Erythroblast (primary cell): ENCODE measurements at regions not wholly inside any gene's neighbourhood (a gene's known extent, or its start where the extent isn't known, plus 50 kb on each side); places are given as distances from the start of the nearest gene placed in this dataset.
"Not testable (repeated sequence)": the region's sequence is repeated elsewhere in the genome, so short reads cannot be mapped to it uniquely, and the experiment has no call there.

Experiments
- GATA1 ChIP-seq: IDR thresholded peaks from 2 replicates; pipeline ENCODE4 v1.6.1; 2011; ENCODE audit warnings: low read depth, mild to moderate bottlenecking, control low read depth, low read length, moderate library complexity
- POLR2A ChIP-seq: IDR thresholded peaks from 2 replicates; pipeline ENCODE4 v1.6.1; 2011; ENCODE audit warnings: mild to moderate bottlenecking, low read length

DNA sequence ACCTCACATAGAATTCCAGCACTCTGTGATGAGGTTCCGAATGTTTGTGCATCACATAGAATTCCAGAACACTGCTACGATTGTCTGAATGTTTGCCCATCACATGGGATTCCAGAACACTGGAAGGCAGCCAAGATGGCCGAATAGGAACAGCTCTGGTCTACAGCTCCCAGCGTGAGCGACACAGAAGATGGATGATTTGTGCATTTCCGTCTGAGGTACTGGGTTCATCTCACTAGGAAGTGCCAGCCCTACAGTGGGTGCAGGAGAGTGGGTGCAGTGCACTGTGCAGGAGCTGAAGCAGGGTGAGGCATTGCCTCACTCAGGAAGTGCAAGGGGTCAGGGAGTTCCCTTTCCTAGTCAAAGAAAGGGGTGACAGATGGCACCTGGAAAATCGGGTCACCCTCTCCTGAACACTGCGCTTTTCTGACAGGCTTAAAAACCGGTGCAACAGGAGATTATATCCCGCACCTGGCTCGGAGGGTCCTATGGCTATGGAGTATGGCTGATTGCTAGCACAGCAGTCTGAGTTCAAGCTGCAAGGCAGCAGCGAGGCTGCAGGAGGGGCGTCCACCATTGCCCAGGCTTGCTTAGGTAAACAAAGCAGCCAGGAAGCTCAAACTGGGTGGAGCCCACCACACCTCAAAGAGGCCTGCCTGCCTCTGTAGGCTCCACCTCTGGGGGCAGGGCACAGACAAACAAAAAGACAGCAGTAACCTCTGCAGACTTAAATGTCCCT, 212.7 kb downstream of the FOXD4L6 start:
- TF ChIP-seq POLR2A, GATA1: not testable (repeated sequence)
